Glomerular endothelial cell (primary cell): ENCODE measurements at regions not wholly inside any gene's neighbourhood (a gene's known extent, or its start where the extent isn't known, plus 50 kb on each side); places are given as distances from the start of the nearest gene placed in this dataset.
A peak's percentile ranks its signal among the peaks of the same experiment; 100 is the strongest.

Source experiments
- DNase-seq: peaks from one replicate; pipeline ENCODE4 v3.0.0-alpha.2; 2011; ENCODE audit warnings: low read depth, low spot score; ENCODE audit errors: extremely low read depth

GRCh38 chr2:206368484-206368883 is 74.8 kb upstream of the ADAM23 start:
- no peak for DNase-seq

GRCh38 chr2:206368933-206369569 is 74.3 kb upstream of the ADAM23 start:
- no peak for DNase-seq

- DNase-seq, result no peak
Measured at GRCh38 chr2:206375956-206376355, 67.4 kb upstream of the ADAM23 start.

- DNase-seq, result no peak
Measured at GRCh38 chr2:206378835-206379234, 64.5 kb upstream of the ADAM23 start.

- DNase-seq, result no peak
Measured at GRCh38 chr2:206379266-206379665, 64.1 kb upstream of the ADAM23 start.

- DNase-seq, result no peak
Measured at GRCh38 chr2:206379886-206380285, 63.4 kb upstream of the ADAM23 start.

- no peak for DNase-seq
Measured at GRCh38 chr2:206381881-206382280, 61.5 kb upstream of the ADAM23 start.

GRCh38 chr2:206383669-206384068 is 59.7 kb upstream of the ADAM23 start:
- DNase-seq, result no peak

- no peak for DNase-seq
Measured at GRCh38 chr2:206387808-206388207, 55.5 kb upstream of the ADAM23 start.

GRCh38 chr2:206388698-206389097 is 54.6 kb upstream of the ADAM23 start:
- no peak for DNase-seq

- DNase-seq, result no peak
Measured at GRCh38 chr2:206389164-206389563, 54.2 kb upstream of the ADAM23 start.

- DNase-seq, result no peak
Measured at GRCh38 chr2:206390181-206390580, 53.2 kb upstream of the ADAM23 start.

- peak; percentile 52 for DNase-seq
Measured at GRCh38 chr2:206392118-206392517, 51.2 kb upstream of the ADAM23 start.
